ENCODE measurements at regions not wholly inside any gene's neighbourhood (a gene's known extent, or its start where the extent isn't known, plus 50 kb on each side); places are given as distances from the start of the nearest gene placed in this dataset.

DNA sequence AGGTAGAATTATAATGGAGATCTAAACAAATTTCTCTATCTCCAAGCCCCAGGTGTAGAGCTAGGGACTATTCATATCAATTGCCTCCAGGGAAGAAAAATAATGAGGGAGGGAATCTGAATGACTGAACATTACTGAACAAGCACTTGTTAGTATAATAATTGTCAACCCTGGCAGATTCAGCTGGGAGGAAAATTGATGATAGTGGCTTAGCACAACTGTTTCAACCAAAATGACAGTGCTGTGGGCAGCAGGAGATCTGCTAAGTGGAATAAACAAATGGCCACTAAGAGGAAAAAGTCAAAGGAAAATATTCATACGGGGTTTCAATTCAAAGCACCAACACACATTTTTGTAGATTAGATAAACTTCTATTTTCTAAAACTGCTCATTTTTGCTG is 294.9 kb upstream of the ZNF385D start:
- Histone ChIP-seq H3K9me3 (peaks cover 0 to 5% of the 10 kb centered on the region in 2 donors), H3K36me3 (no peaks in the 10 kb centered on the region), H3K4me3 (no peak overlapping the region), H3K27ac (no peak overlapping the region), H3K27me3 (no peaks in the 10 kb centered on the region), H3K4me1 (no peaks in the 10 kb centered on the region)
- no peak for DNase-seq (ENCODE audit: low spot score in 2 of 2)
- intact Hi-C loops (cut with DNase I; ENCODE audit: low total_unique reads), result no loop called here
- no peak for TF ChIP-seq POLR2AphosphoS5 (IDR thresholded peaks at IDR 0.05)

DNA sequence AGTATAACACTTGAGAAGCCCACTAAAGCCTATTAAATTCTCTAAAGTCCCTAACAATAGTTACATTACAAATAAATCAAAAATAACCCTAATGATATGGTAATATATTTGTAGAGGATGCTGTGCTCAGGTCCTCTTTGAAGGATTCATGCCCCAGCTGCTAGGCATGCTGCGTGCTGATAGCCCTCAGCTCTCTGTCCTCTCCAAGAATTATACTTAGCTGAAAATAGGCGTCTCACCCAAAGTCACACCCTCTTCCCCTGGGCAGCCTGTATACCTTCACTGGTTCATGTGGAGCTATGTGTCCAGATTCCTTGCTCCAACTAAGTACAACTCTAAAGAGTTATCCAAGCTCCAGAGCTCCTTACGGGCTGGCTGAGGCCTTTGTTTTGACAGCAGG is 312.5 kb upstream of the ZNF385D start:
- H3K4me3 ChIP-seq, result no peak overlapping the region
- intact Hi-C loops (cut with DNase I; ENCODE audit: low total_unique reads), result loop anchor here (5.0 kb wide), 1 partner anchor 156 kb away; no protein-coding TSS in a partner anchor
- no peaks in the 10 kb centered on the region for H3K4me1 ChIP-seq
- no peaks in the 10 kb centered on the region for H3K36me3 ChIP-seq
- no peak overlapping the region for H3K27ac ChIP-seq
- H3K9me3 ChIP-seq, result no peaks in the 10 kb centered on the region
- DNase-seq (ENCODE audit: low spot score in 2 of 2), result no peak
- H3K27me3 ChIP-seq, result no peaks in the 10 kb centered on the region
- TF ChIP-seq POLR2A (IDR thresholded peaks at IDR 0.05), result no peak
- TF ChIP-seq POLR2AphosphoS5 (IDR thresholded peaks at IDR 0.05), result no peak
- TF ChIP-seq, protein P1, sequence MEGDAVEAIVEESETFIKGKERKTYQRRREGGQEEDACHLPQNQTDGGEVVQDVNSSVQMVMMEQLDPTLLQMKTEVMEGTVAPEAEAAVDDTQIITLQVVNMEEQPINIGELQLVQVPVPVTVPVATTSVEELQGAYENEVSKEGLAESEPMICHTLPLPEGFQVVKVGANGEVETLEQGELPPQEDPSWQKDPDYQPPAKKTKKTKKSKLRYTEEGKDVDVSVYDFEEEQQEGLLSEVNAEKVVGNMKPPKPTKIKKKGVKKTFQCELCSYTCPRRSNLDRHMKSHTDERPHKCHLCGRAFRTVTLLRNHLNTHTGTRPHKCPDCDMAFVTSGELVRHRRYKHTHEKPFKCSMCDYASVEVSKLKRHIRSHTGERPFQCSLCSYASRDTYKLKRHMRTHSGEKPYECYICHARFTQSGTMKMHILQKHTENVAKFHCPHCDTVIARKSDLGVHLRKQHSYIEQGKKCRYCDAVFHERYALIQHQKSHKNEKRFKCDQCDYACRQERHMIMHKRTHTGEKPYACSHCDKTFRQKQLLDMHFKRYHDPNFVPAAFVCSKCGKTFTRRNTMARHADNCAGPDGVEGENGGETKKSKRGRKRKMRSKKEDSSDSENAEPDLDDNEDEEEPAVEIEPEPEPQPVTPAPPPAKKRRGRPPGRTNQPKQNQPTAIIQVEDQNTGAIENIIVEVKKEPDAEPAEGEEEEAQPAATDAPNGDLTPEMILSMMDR (IDR thresholded peaks at IDR 0.05), result no peak

DNA sequence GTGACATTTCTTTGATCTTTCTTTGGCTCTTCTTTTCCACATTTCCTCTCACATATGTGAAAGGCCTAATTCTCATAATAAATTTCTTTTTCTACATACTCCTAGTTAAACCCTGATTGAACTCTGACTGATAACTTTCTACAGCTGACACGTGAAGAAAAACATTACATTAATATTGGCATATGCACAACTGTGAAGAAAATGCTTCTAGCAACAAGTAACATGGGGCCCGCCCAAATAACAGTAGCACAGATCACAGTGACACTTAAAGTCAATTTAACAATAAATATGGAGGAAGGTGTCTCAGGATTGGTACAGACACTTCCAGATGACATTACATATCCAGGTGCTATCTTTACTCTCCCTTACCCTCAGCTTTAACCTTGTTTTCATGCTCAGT is 317.6 kb upstream of the ZNF385D start:
- H3K27me3 ChIP-seq, result no peaks in the 10 kb centered on the region
- no peaks in the 10 kb centered on the region for H3K36me3 ChIP-seq
- no peak overlapping the region for H3K4me3 ChIP-seq
- H3K9me3 ChIP-seq, result no peaks in the 10 kb centered on the region
- no peak overlapping the region for H3K27ac ChIP-seq
- H3K4me1 ChIP-seq, result no peaks in the 10 kb centered on the region
- DNase-seq (ENCODE audit: low spot score in 2 of 2), result no peak
- no peak for TF ChIP-seq POLR2AphosphoS5 (IDR thresholded peaks at IDR 0.05)
- TF ChIP-seq POLR2A (IDR thresholded peaks at IDR 0.05), result no peak
- TF ChIP-seq, protein P1 (IDR thresholded peaks at IDR 0.05), result no peak
- intact Hi-C loops (cut with DNase I; ENCODE audit: low total_unique reads), result no loop called here

DNA sequence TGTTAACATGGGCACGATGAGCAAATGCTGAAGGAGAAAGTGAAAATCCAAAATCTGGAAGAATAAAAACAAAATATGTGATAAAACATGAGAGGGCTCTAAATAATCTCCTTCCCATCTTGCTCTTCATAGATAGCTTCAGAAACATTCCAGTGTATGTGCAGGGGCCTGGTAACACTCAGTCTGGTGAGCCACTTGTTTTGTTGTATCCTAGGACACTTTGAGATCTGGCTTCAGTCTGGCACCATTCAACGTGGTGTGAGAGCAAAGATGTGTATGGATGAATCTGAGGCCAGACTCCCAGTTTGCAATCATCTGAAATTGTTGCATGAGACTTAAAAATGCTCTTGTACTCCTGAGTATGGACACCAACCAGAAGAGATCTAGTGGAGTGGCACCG is 337.2 kb upstream of the ZNF385D start:
- H3K4me3 ChIP-seq, result no peak overlapping the region
- TF ChIP-seq POLR2A (IDR thresholded peaks at IDR 0.05), result no peak
- TF ChIP-seq POLR2AphosphoS5 (IDR thresholded peaks at IDR 0.05), result no peak
- TF ChIP-seq, protein P1 (IDR thresholded peaks at IDR 0.05), result no peak
- H3K9me3 ChIP-seq, result no peaks in the 10 kb centered on the region
- DNase-seq (ENCODE audit: low spot score in 2 of 2), result no peak
- intact Hi-C loops (cut with DNase I; ENCODE audit: low total_unique reads), result no loop called here
- H3K27ac ChIP-seq, result no peak overlapping the region
- H3K36me3 ChIP-seq, result no peaks in the 10 kb centered on the region
- no peaks in the 10 kb centered on the region for H3K27me3 ChIP-seq
- no peaks in the 10 kb centered on the region for H3K4me1 ChIP-seq

DNA sequence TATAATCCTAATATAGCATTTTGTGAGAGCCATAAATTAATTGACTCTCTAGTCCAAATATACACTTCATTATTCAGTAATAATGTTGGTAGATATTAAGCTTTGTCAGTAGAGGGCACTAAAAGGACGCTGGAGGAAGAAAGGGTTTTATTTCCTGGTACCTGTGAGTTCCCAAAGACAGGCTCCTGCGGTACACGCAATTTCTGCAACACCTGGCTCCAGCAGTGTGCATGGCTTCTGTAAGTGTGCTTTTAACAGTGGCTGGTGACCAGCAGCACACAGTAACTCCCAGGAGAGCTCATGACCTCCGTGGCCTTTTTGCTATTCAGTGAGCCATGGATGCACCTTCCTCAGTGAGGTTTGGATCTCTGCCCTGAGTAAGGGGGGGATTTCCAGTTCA is 338.3 kb upstream of the ZNF385D start:
- Histone ChIP-seq H3K4me3 (no peak overlapping the region), H3K27ac (no peak overlapping the region)
- intact Hi-C loops (cut with DNase I; ENCODE audit: low total_unique reads), result no loop called here

More for the DNA sequence above, 338.3 kb upstream of the ZNF385D start:
- no peaks in the 10 kb centered on the region for H3K36me3 ChIP-seq
- H3K4me1 ChIP-seq, result no peaks in the 10 kb centered on the region
- no peak for DNase-seq (ENCODE audit: low spot score in 2 of 2)
- no peak for TF ChIP-seq POLR2A (IDR thresholded peaks at IDR 0.05)
- TF ChIP-seq, protein P1 (IDR thresholded peaks at IDR 0.05), result peak in 2 of 3 donors; percentile 27 to 34
- no peaks in the 10 kb centered on the region for H3K9me3 ChIP-seq
- no peaks in the 10 kb centered on the region for H3K27me3 ChIP-seq
